Spleen (tissue), 11 donors: ENCODE measurements at regions not wholly inside any gene's neighbourhood (a gene's known extent, or its start where the extent isn't known, plus 50 kb on each side); places are given as distances from the start of the nearest gene placed in this dataset.

Experiments used
- DNase-seq: peaks from one replicate; pipeline ENCODE4 v3.0.0-alpha.2; 2020
- H3K27ac ChIP-seq, 8 donors: fragments of 200-600 bp; sonication (generic) in 7 of 8; 1 replicate in 4 of 8; 2 replicates in 4 of 8; pipeline versions ENCODE4 v1.5.0 to v1.8.0; 2016 to 2021; ENCODE audit warnings: inconsistent platforms in 4 of 8, mild to moderate bottlenecking in 4 of 8, moderate library complexity in 1 of 8
- H3K27me3 ChIP-seq, 7 donors: fragments of 200-600 bp; sonication (generic) in 6 of 7; replicated peaks in 1 of 7; 1 replicate in 4 of 7; 2 replicates in 3 of 7; pipeline versions ENCODE4 v1.5.0 to v1.8.0; 2016 to 2021; ENCODE audit warnings: inconsistent platforms in 3 of 7, mild to moderate bottlenecking in 1 of 7
- H3K36me3 ChIP-seq, 6 donors: fragments of 200-600 bp; sonication (generic) in 5 of 6; 1 replicate in 4 of 6; 2 replicates in 2 of 6; pipeline versions ENCODE4 v1.5.0 to v1.8.0; 2016 to 2021; ENCODE audit warnings: inconsistent platforms in 2 of 6
- H3K4me1 ChIP-seq, 6 donors: fragments of 200-600 bp; sonication (generic) in 5 of 6; 1 replicate in 3 of 6; 2 replicates in 3 of 6; pipeline versions ENCODE4 v1.5.0 to v1.8.0; 2016 to 2021; ENCODE audit warnings: inconsistent platforms in 3 of 6
- H3K4me3 ChIP-seq, 8 donors: fragments of 200-600 bp; sonication (generic) in 7 of 8; 1 replicate in 4 of 8; 2 replicates in 4 of 8; pipeline versions ENCODE4 v1.5.0 to v1.8.0; 2016 to 2021; ENCODE audit warnings: inconsistent platforms in 4 of 8, mild to moderate bottlenecking in 4 of 8, moderate library complexity in 2 of 8
- H3K9me3 ChIP-seq, 8 donors: fragments of 200-600 bp; sonication (generic) in 7 of 8; 1 replicate in 4 of 8; 2 replicates in 4 of 8; pipeline versions ENCODE4 v1.5.0 to v1.8.0; 2016 to 2021; ENCODE audit warnings: inconsistent platforms in 4 of 8
- CTCF ChIP-seq, 11 experiments: fragments of 200-600 bp in 7 of 11; fragments of 450-650 bp in 4 of 11; sonication (generic) in 4 of 11; IDR thresholded peaks in 8 of 11; conservative IDR thresholded peaks in 3 of 11; 1 replicate in 7 of 11; 2 replicates in 4 of 11; pipeline versions ENCODE4 v1.4.0 to v1.8.0; 2016 to 2021; ENCODE audit warnings: antibody characterized with exemption in 11 of 11, inconsistent platforms in 4 of 11, mild to moderate bottlenecking in 1 of 11
- POLR2A ChIP-seq, 3 donors: fragments of 450-650 bp; IDR thresholded peaks; one replicate each; pipeline ENCODE4 v1.5.1; 2017; ENCODE audit warnings: antibody characterized with exemption in 3 of 3, mild to moderate bottlenecking in 1 of 3
- POLR2AphosphoS5 ChIP-seq, 3 donors: sonication (generic); formaldehyde crosslinking; IDR thresholded peaks; one replicate each; pipeline ENCODE4 v1.5.1; 2017; ENCODE audit warnings: antibody characterized with exemption in 3 of 3
- whole genome bisulfite sequencing, 5 donors: extraction: QIAGEN DNeasy Blood & Tissue Kit in 3 of 5; methylation state at CpG; one replicate each; pipeline versions ENCODE4 v1.1.5 to v1.1.7; 2013 to 2018; 5-methylcytosine and 5-hydroxymethylcytosine counted together
- intact Hi-C: fragments of 100-400 bp; cut with DNase I; formaldehyde crosslinking; loops from one replicate; pipeline ENCODE4 v1.15.0; 2023; ENCODE audit warnings: low total_unique reads
- donor health status: healthy with polysubstance abuse.
- donor health status: DM: no; HTN: no; CAD: no; lungs with moderate emphysema.
- donor health status: DM: no; HTN: no; CAD: no.
- donor health status: Bipolar disorder and iron deficiency.
- donor health status: healthy.
- donor health status: DM: no; HTN: no; CAD: no.
- donor health status: DM: yes; HTN: yes; CAD: no.

DNA sequence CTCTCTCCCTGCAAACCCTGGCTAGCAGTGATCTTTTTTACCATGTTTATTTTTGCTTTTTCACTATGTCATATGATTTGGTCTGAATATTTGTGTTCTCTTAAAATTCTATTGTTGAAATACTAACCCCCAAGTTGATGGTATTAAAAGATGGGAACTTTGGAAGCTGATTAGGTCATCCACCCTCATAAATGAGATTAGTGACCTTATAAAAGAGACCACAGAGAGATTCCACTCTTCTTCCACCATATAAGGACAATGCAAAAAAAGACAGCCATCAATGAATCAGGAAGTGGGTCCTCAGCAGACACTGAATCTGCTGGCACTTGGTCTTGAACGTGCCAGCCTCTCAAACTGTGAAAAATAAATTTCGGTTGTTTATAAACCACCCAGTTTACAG, 112.8 kb upstream of the KCND2 start:
- Histone ChIP-seq H3K27me3 (no peaks in the 10 kb centered on the region), H3K4me3 (no peak overlapping the region), H3K9me3 (peaks cover 0 to 5% (median 0%) of the 10 kb centered on the region in 8 donors), H3K27ac (no peak overlapping the region), H3K4me1 (no peaks in the 10 kb centered on the region), H3K36me3 (no peaks in the 10 kb centered on the region)
- WGBS, 5 donors = 57 to 73% (median 68%) methylated on average over 2 of the region's 2 CpGs
- TF ChIP-seq POLR2AphosphoS5 (IDR thresholded peaks at IDR 0.05) (no peak), POLR2A (IDR thresholded peaks at IDR 0.05) (no peak), CTCF (IDR thresholded peaks at IDR 0.05 in 8 of 11, conservative IDR thresholded peaks at IDR 0.05 in 3 of 11) (no peak)
- DNase-seq = no peak
- intact Hi-C loops = no loop called here

DNA sequence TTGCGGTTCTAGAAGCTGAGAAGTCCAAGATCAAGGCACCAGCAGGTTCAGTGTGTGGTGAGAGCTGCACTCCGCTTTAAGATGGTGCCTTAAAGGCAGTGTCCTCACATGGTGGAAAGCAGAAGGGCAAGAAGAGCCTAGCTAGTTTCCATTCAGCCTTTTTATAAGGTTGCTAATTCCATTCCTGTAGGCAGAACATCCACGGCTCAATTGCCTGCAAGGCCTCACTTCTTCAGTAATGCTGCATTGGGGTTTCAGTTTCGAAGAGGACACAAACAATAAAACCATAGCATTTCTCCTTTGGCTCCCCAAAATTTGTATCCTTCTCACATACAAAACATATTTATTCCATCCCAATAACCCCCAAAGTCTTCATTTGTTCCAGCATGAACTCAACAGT, 109.5 kb upstream of the KCND2 start:
- TF ChIP-seq CTCF (IDR thresholded peaks at IDR 0.05 in 8 of 11, conservative IDR thresholded peaks at IDR 0.05 in 3 of 11) (no peak), POLR2A (IDR thresholded peaks at IDR 0.05) (no peak), POLR2AphosphoS5 (IDR thresholded peaks at IDR 0.05) (no peak)
- no peak overlapping the region for H3K4me3 ChIP-seq
- H3K9me3 ChIP-seq = peaks cover 0 to 5% (median 0%) of the 10 kb centered on the region in 8 donors
- no peaks in the 10 kb centered on the region for H3K27me3 ChIP-seq
- H3K4me1 ChIP-seq = no peaks in the 10 kb centered on the region
- WGBS, 5 donors = 82 to 93% (median 89%) methylated on average over 4 of the region's 4 CpGs
- DNase-seq = no peak
- intact Hi-C loops = no loop called here
- no peaks in the 10 kb centered on the region for H3K36me3 ChIP-seq
- H3K27ac ChIP-seq = no peak overlapping the region

DNA sequence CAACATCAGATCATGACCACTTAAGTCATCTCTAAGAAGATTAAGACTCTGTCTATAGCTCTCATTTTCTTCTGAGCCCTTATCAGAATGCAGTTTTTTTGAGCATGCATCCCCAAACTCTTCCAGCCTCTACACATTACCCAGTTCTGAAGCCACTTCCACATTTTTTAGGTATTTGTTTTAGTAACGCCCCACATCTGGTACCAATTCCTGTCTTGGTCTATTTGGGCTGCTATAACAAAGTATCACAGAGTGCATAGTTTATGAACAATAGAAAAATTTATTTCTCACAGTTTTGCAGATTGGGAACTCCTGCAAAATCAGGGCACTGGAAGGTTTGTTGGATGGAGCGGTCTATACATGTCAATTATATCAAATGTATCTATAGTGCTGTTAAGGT, 107.7 kb upstream of the KCND2 start:
- intact Hi-C loops = no loop called here
- no peak for DNase-seq
- Histone ChIP-seq H3K4me1 (no peaks in the 10 kb centered on the region), H3K27ac (no peak overlapping the region), H3K36me3 (no peaks in the 10 kb centered on the region), H3K4me3 (no peak overlapping the region), H3K27me3 (no peaks in the 10 kb centered on the region), H3K9me3 (peaks cover 0 to 5% (median 0%) of the 10 kb centered on the region in 8 donors)
- WGBS, 5 donors = 80 to 90% (median 86%) methylated on average over 2 of the region's 2 CpGs
- TF ChIP-seq POLR2A (IDR thresholded peaks at IDR 0.05) = no peak
- TF ChIP-seq CTCF (IDR thresholded peaks at IDR 0.05 in 8 of 11, conservative IDR thresholded peaks at IDR 0.05 in 3 of 11) = no peak
- no peak for TF ChIP-seq POLR2AphosphoS5 (IDR thresholded peaks at IDR 0.05)

DNA sequence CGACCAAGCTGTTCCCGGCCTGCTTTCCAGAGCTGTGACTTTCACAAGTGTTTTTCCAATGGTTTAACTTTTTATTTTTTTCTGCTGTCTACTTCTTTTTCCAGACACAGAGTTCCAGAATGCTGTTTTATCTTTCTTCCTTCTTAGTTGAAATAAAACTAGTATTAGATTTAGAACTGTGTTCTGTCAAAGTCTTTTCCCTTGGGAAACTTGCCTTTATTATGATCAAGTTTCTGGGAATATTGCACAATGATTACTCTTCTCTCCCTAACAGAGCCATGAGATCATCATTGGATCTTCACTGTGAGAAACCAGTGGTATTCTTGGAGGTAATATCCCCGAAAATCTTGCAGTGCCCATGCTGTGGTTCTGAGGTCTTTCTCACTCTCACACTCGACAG, 104.9 kb upstream of the KCND2 start:
- intact Hi-C loops = no loop called here
- no peak for TF ChIP-seq POLR2A (IDR thresholded peaks at IDR 0.05)
- no peak for TF ChIP-seq CTCF (IDR thresholded peaks at IDR 0.05 in 8 of 11, conservative IDR thresholded peaks at IDR 0.05 in 3 of 11)
- no peak for TF ChIP-seq POLR2AphosphoS5 (IDR thresholded peaks at IDR 0.05)
- DNase-seq = no peak
- no peak overlapping the region for H3K4me3 ChIP-seq
- H3K27me3 ChIP-seq = no peaks in the 10 kb centered on the region
- no peaks in the 10 kb centered on the region for H3K4me1 ChIP-seq
- H3K27ac ChIP-seq = no peak overlapping the region
- H3K36me3 ChIP-seq = no peaks in the 10 kb centered on the region
- H3K9me3 ChIP-seq = peaks cover 0 to 3% (median 0%) of the 10 kb centered on the region in 8 donors
- WGBS, 5 donors = 67 to 82% (median 75%) methylated on average over 4 of the region's 4 CpGs
